CD14-positive monocyte (primary cell): ENCODE measurements at regions not wholly inside any gene's neighbourhood (a gene's known extent, or its start where the extent isn't known, plus 50 kb on each side); places are given as distances from the start of the nearest gene placed in this dataset.
A peak's percentile ranks its signal among the peaks of the same experiment; 100 is the strongest.

Source experiments
- DNase-seq, 3 donors: peaks; one replicate each; pipeline ENCODE4 v3.0.0-alpha.2; 2011 to 2022
- H2AFZ ChIP-seq: 2 replicates; pipeline ENCODE4 v1.6.0; 2012; ENCODE audit warnings: mild to moderate bottlenecking, low read depth, low read length, inconsistent platforms; ENCODE audit not compliant: insufficient read depth, poor library complexity, severe bottlenecking
- H3K27ac ChIP-seq, 2 donors: 1 replicate in 1 of 2; 2 replicates in 1 of 2; pipeline ENCODE4 v1.5.1; 2012 to 2013; ENCODE audit warnings: low read length in 2 of 2, control low read depth in 1 of 2, inconsistent platforms in 1 of 2, low read depth in 1 of 2, mild to moderate bottlenecking in 1 of 2
- H3K27me3 ChIP-seq, 2 donors: one replicate each; pipeline versions ENCODE4 v1.6.0 to v1.6.1; 2011 to 2013; ENCODE audit warnings: low read length in 2 of 2; ENCODE audit not compliant: control insufficient read depth in 2 of 2, insufficient read depth in 2 of 2
- H3K36me3 ChIP-seq, 2 donors: replicated peaks in 1 of 2; 1 replicate in 1 of 2; 2 replicates in 1 of 2; pipeline versions ENCODE4 v1.5.1 to v1.6.1; 2012 to 2013; ENCODE audit warnings: low read length in 2 of 2, control low read depth in 1 of 2, inconsistent platforms in 1 of 2, mild to moderate bottlenecking in 1 of 2; ENCODE audit not compliant: insufficient read depth in 2 of 2, control insufficient read depth in 1 of 2
- H3K4me1 ChIP-seq, 2 donors: 1 replicate in 1 of 2; 2 replicates in 1 of 2; pipeline versions ENCODE4 v1.5.1 to v1.6.1; 2012 to 2013; ENCODE audit warnings: low read length in 2 of 2, control low read depth in 1 of 2, inconsistent platforms in 1 of 2, mild to moderate bottlenecking in 1 of 2, moderate library complexity in 1 of 2; ENCODE audit not compliant: insufficient read depth in 2 of 2, control insufficient read depth in 1 of 2
- H3K4me2 ChIP-seq: replicated peaks from 2 replicates; pipeline ENCODE3; 2012; ENCODE audit warnings: low read length, moderate library complexity, mild to moderate bottlenecking; ENCODE audit not compliant: poor library complexity, severe bottlenecking; ENCODE audit errors: extremely low read depth
- H3K4me3 ChIP-seq, 3 experiments: fragments of 200-600 bp in 1 of 3; sonication (generic) in 1 of 3; replicated peaks in 1 of 3; 1 replicate in 2 of 3; 2 replicates in 1 of 3; pipeline ENCODE4 v1.5.1; 2011 to 2013; ENCODE audit warnings: low read length in 3 of 3, mild to moderate bottlenecking in 3 of 3, control low read depth in 2 of 3, low read depth in 2 of 3, inconsistent platforms in 1 of 3, moderate library complexity in 1 of 3
- H3K79me2 ChIP-seq: 2 replicates; pipeline ENCODE4 v1.6.0; 2012; ENCODE audit warnings: mild to moderate bottlenecking, control low read depth, inconsistent platforms, low read length, moderate library complexity; ENCODE audit not compliant: insufficient read depth
- H3K9ac ChIP-seq: 2 replicates; pipeline ENCODE4 v1.6.0; 2017; ENCODE audit warnings: low read length, mild to moderate bottlenecking; ENCODE audit not compliant: insufficient read depth, poor library complexity, severe bottlenecking
- H3K9me3 ChIP-seq, 2 donors: replicated peaks in 1 of 2; 1 replicate in 1 of 2; 2 replicates in 1 of 2; pipeline versions ENCODE4 v1.5.1 to v1.6.1; 2012 to 2013; ENCODE audit warnings: low read length in 2 of 2, control low read depth in 1 of 2; ENCODE audit not compliant: control insufficient read depth in 1 of 2, insufficient read depth in 1 of 2
- H4K20me1 ChIP-seq: 2 replicates; pipeline ENCODE4 v1.6.0; 2012; ENCODE audit warnings: mild to moderate bottlenecking, low read length, control low read depth, moderate library complexity; ENCODE audit not compliant: insufficient read depth
- H3K27ac Mint-ChIP-seq, 7 donors: one replicate each; pipeline ENCODE4 v1.8.0; 2020; ENCODE audit warnings: mild to moderate bottlenecking in 7 of 7, mixed read lengths in 7 of 7, moderate library complexity in 6 of 7, inconsistent platforms in 2 of 7
- H3K27me3 Mint-ChIP-seq, 3 donors: one replicate each; pipeline ENCODE4 v1.8.0; 2021 to 2022; ENCODE audit warnings: low read depth in 3 of 3, mild to moderate bottlenecking in 3 of 3, mixed read lengths in 3 of 3, moderate library complexity in 3 of 3, inconsistent platforms in 1 of 3
- H3K36me3 Mint-ChIP-seq, 2 donors: one replicate each; pipeline ENCODE4 v1.8.0; 2020; ENCODE audit warnings: mixed read lengths in 2 of 2, inconsistent platforms in 1 of 2, mild to moderate bottlenecking in 1 of 2
- H3K4me1 Mint-ChIP-seq: one replicate; pipeline ENCODE4 v1.8.0; 2020; ENCODE audit warnings: mild to moderate bottlenecking, mixed read lengths
- H3K4me3 Mint-ChIP-seq, 2 donors: one replicate each; pipeline ENCODE4 v1.8.0; 2020; ENCODE audit warnings: mild to moderate bottlenecking in 2 of 2, mixed read lengths in 2 of 2, moderate library complexity in 1 of 2
- H3K9me3 Mint-ChIP-seq, 7 donors: one replicate each; pipeline ENCODE4 v1.8.0; 2020 to 2022; ENCODE audit warnings: mixed read lengths in 7 of 7, mild to moderate bottlenecking in 6 of 7, moderate library complexity in 6 of 7, inconsistent platforms in 2 of 7
- WGBS: methylation state at CpG from one replicate; pipeline ENCODE4 v1.1.5; 2013; ENCODE audit warnings: missing lambda C conversion rate; ENCODE audit not compliant: insufficient coverage; 5-methylcytosine and 5-hydroxymethylcytosine counted together
- intact Hi-C, 2 donors: fragments of 100-400 bp; cut with micrococcal nuclease; formaldehyde crosslinking; loops; one replicate each; pipeline versions ENCODE4 v1.15.0 to v1.15.1; 2023
- TF ChIP-seq, protein P1 (sequence below): fragments of 200-600 bp; IDR thresholded peaks from one replicate; pipeline ENCODE4 v1.8.0; 2022; ENCODE audit warnings: antibody characterized with exemption, mild to moderate bottlenecking

DNA sequence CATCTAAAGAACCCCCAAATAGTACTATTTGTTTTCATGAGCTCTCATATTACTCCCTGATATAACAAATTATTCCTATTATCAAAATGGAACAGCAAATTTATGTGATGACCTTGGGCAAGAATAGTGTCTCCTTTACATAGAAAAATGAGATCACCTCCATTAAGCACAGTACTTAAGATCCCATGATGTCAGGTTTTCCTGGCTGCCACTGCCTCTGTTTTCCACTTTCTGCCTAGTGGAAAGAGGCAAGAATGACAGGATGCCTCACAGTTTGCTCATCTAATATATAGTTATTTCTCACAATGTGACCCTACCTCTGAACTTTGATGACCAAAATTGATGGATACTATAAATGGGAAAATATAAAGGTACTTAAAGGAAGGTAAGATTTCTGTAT, 260.1 kb upstream of the SGK1 start:
- Histone ChIP-seq H3K4me3 (no peak overlapping the region), H3K79me2 (no peaks in the 10 kb centered on the region), H3K27ac (no peak overlapping the region), H3K27me3 (no peaks in the 10 kb centered on the region), H2AFZ (no peak overlapping the region), H4K20me1 (no peaks in the 10 kb centered on the region), H3K36me3 (no peaks in the 10 kb centered on the region), H3K4me2 (no peak overlapping the region), H3K4me1 (peaks cover 12 to 13% of the 10 kb centered on the region in 2 donors), H3K9ac (no peak overlapping the region), H3K9me3 (no peaks in the 10 kb centered on the region)
- H3K4me3 Mint-ChIP-seq, result no peak overlapping the region
- H3K27ac Mint-ChIP-seq, result no peak overlapping the region
- peaks cover 0 to 2% of the 10 kb centered on the region in 2 donors for H3K36me3 Mint-ChIP-seq
- peaks cover 16% of the 10 kb centered on the region for H3K4me1 Mint-ChIP-seq
- peaks cover 0 to 8% (median 3%) of the 10 kb centered on the region in 7 donors for H3K9me3 Mint-ChIP-seq
- TF ChIP-seq, protein P1, sequence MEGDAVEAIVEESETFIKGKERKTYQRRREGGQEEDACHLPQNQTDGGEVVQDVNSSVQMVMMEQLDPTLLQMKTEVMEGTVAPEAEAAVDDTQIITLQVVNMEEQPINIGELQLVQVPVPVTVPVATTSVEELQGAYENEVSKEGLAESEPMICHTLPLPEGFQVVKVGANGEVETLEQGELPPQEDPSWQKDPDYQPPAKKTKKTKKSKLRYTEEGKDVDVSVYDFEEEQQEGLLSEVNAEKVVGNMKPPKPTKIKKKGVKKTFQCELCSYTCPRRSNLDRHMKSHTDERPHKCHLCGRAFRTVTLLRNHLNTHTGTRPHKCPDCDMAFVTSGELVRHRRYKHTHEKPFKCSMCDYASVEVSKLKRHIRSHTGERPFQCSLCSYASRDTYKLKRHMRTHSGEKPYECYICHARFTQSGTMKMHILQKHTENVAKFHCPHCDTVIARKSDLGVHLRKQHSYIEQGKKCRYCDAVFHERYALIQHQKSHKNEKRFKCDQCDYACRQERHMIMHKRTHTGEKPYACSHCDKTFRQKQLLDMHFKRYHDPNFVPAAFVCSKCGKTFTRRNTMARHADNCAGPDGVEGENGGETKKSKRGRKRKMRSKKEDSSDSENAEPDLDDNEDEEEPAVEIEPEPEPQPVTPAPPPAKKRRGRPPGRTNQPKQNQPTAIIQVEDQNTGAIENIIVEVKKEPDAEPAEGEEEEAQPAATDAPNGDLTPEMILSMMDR, result no peak
- DNase-seq, result no peak
- intact Hi-C loops, result no loop called here
- H3K27me3 Mint-ChIP-seq, result peaks cover 0 to 5% (median 1%) of the 10 kb centered on the region in 3 donors

DNA sequence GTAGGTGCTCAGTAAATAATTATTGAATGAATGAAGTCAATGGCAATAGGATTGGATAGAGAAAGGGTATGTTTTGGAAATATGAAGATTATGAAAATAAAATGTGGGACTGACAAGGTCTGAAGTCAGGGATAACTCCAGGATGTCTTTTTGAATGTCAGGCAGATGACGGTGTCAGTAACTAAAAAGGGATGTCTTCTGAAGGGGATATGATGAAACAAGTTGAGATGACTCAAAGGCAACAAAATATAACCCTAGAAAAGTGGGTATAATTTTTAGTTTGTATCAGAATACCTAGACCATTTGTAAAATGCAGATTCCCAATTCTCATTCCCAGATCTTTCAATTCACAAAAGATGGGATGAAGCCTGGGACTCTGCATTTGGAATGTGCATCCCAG, 257.3 kb upstream of the SGK1 start:
- Histone ChIP-seq H3K27ac (no peak overlapping the region), H2AFZ (no peak overlapping the region), H4K20me1 (no peaks in the 10 kb centered on the region), H3K4me2 (no peak overlapping the region), H3K9me3 (no peaks in the 10 kb centered on the region), H3K9ac (no peak overlapping the region), H3K4me1 (peaks cover 12 to 13% of the 10 kb centered on the region in 2 donors), H3K36me3 (no peaks in the 10 kb centered on the region), H3K79me2 (no peaks in the 10 kb centered on the region), H3K27me3 (no peaks in the 10 kb centered on the region), H3K4me3 (no peak overlapping the region)
- peaks cover 0 to 8% (median 3%) of the 10 kb centered on the region in 7 donors for H3K9me3 Mint-ChIP-seq
- intact Hi-C loops, result no loop called here
- H3K36me3 Mint-ChIP-seq, result peaks cover 0 to 2% of the 10 kb centered on the region in 2 donors
- no CpG with 5 or more reads among the region's 1 CpG for WGBS
- TF ChIP-seq, protein P1, result no peak
- no peak overlapping the region for H3K4me3 Mint-ChIP-seq
- H3K27ac Mint-ChIP-seq, result peak overlapping the region in 1 of 7 donors; percentile 8
- peaks cover 17% of the 10 kb centered on the region for H3K4me1 Mint-ChIP-seq
- H3K27me3 Mint-ChIP-seq, result peaks cover 0 to 1% (median 0%) of the 10 kb centered on the region in 3 donors
- DNase-seq, result peak; percentile 9 to 28 (median 17)
